Stimulated activated CD4-positive, alpha-beta T cell treated with anti-CD3 and anti-CD28 coated beads, Interleukin-4, amount 100 ng/mL, for 1 hour (primary cell): ENCODE measurements at regions not wholly inside any gene's neighbourhood (a gene's known extent, or its start where the extent isn't known, plus 50 kb on each side); places are given as distances from the start of the nearest gene placed in this dataset.
"Not testable (repeated sequence)": the region's sequence is repeated elsewhere in the genome, so short reads cannot be mapped to it uniquely, and the experiment has no call there.

ENCODE experiments used
- DNase-seq: peaks from one replicate; pipeline ENCODE4 v3.0.0-alpha.2; 2020

DNA sequence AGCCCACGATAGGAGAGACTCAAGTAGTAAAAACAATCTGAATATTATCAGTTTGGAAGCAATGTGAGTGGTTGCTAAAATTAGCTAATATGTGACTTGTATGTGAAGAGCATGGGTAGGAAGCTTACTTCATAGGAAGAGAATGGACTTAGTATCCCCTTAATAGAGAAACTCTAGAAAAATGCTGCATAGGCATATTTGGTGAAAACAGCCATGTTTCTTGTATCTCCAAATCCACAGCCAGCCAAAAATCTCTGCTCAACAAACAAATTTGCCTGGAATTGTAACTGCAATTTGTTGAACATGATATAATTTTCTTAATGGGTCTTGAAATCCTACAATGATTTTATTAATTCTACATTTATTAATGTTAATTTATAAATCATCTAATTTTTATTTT is 1252.9 kb upstream of the TMEM132C start:
- no peak for DNase-seq

- DNase-seq: no peak
Observed at GRCh38 chr12:127024791-127025190, 1242.2 kb upstream of the TMEM132C start.

DNA sequence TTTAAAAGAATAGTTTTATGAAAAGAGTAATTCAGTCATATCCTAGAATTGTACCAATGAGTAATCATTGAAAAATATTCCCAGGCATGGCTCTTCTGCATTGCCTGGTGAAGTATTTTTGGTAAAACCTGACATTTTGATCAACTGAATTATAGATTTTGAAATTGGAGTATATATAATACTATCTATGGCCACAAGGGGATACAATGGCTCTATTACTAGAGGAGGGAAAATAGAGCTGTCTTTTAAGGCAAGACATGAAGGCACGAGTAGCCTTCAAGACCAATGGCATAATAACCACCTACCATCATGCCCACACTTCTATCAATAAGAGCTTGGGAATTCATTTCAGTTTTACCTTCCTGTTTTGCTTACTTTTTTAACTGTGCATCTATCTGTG is 1241.4 kb upstream of the TMEM132C start:
- DNase-seq: no peak

DNA sequence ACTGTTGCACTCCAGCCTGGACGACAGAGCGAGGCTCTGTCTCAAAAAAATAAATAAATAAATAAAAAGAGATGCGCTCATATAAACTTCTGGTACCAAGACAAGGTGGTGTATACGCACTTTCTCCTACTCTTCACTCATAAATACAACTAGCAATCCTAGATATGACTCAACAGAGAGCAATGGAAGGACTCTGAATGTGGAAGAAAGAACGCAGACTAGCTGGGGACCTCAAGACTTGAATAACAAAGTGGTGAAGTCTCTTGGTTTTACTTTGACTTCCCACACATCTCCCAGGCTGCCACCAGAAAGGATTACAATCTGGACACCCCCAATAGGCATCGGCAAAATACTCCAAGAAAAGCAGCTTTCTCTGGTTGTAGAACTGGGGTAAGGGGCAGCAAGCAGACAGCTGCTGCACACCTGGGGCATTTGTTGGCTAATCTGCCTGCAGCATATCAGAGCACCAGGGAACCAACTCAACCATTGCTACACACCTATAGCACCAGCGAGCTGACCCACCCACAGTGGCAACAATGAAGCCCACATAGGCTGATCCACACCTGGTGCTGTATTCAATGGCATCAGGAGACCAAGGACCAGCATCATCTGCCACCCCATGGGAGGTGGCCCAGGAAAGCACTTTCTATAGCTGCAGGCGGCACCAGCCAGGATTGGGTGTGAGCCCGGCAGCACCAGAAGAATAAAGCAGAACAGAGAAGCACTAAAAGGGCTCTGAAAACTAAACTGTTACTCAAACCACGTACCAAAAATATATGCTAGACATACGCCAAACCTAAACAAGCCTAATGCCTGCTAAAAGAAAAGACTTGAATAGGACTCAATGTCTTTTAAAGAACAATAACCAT is 1231.7 kb upstream of the TMEM132C start:
- DNase-seq: no peak

- DNase-seq: no peak
Observed at GRCh38 chr12:127038152-127038551, 1228.8 kb upstream of the TMEM132C start.

GRCh38 chr12:127038761-127039160 is 1228.2 kb upstream of the TMEM132C start:
- DNase-seq: no peak

DNA sequence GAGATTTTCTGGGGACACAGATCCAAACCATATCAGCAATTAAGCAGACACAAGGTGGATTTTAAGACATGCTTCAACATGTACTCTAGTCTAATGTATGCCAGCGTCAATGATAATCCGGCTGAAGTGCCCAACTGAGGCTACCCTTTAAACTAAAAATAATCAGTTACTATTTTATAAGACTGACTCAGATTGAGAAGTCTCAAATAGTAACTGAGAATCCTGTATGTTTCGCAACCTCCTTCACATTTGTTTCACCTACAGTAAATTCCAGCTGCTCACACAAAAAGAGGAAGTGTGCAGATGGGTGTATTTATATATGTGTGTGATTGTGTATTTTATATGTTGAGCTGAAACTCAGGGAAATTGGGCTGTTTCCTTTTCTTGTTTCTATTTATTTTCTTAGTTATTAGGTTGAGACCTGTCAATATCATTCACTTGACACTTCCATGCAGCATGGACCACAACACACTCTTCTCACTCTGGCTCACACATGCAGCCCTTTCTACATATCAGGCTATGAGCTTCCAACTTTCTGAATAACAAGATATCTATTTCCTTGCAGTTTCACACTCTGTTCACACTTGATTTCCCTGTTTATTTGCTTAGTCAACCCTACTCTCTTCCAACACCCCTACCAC is 1224.9 kb upstream of the TMEM132C start:
- no peak for DNase-seq

DNA sequence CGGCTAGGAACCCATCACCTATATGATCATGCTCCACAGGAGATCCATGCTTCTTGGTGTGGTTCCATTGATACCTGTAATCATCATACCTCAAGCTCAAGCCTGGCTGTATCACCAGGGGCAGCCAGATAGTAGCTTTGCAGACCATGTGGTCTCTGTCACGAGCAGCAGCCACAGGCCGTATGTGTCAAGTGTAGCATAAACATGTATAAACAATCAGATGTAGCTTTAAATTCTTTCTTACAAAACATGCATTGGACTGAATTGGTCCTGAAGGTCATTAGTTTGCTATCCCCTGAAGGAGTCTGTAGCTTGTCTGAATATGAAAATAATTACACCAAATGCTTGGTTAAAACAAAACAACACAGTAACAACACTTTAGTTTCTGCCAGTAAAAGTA is 1223.2 kb upstream of the TMEM132C start:
- DNase-seq: no peak

DNA sequence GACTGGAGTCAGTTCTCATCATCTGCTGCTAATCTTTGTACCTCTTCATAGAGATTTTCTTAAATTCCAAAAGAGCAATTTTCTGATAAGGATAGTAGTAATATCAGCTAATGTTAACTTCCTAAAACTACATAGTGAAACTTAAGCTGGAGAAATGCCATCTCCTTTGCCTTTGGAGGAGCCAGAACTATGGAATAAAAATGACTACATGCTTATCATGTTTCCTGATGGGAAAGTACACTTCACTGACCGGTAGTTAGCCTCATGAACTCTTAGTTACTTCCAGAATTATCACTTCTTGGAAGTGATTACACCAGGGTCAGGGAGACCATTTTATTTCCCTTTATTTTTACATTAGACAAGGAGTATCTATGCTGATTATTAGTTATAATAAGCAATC is 1222.1 kb upstream of the TMEM132C start:
- no peak for DNase-seq

GRCh38 chr12:127046467-127046866 is 1220.5 kb upstream of the TMEM132C start:
- DNase-seq: no peak

- no peak for DNase-seq
Observed at GRCh38 chr12:127048057-127048456, 1218.9 kb upstream of the TMEM132C start.

DNA sequence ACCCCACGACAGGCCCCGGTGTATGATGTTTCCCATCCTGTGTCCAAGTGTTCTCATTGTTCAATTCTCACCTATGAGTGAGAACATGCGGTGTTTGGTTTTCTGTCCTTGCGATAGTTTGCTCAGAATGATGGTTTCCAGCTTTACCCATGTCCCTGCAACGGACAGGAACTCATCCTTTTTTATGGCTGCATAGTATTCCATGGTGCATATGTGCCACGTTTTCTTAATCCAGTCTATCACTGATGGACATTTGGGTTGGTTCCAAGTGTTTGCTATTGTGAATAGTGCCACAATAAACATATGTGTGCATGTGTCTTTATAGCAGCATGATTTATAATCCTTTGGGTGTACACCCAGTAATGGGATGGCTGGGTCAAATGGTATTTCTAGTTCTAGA is 1218.4 kb upstream of the TMEM132C start:
- not testable (repeated sequence) for DNase-seq

GRCh38 chr12:127051139-127051538 is 1215.8 kb upstream of the TMEM132C start:
- no peak for DNase-seq

DNA sequence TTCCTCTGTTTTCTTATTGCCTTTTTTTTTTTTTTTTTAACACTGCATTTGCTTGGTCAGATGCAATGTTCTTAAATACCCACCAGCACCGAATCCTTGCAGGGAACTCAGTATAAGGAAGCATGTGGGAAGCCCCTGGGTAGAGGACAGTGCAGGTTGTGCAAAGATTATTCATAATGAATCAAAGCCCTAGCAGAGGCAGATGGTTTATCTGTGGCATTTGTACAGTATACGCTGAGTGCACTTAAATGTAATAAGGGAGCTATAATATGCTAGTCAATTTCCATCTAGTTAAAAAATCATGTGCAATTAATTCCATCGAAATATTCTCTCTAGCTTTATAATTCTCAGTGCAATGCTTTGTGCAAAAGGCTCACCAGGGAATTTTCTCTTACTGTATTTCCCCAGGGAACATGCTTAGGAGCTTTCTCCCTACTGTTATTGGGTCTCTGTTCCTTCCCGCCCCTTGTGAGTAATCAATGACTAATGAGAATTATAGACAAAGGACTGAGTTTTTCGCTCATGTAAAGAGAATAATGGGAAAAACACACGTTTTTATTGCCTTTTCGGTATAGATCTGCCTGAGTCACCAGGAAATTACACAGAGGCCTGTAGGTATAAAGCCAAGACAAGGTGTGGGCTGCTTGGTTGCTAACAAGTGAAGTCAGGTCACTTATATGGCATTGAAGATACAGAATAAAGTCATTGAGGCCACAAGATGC is 1214.3 kb upstream of the TMEM132C start:
- DNase-seq: no peak

DNA sequence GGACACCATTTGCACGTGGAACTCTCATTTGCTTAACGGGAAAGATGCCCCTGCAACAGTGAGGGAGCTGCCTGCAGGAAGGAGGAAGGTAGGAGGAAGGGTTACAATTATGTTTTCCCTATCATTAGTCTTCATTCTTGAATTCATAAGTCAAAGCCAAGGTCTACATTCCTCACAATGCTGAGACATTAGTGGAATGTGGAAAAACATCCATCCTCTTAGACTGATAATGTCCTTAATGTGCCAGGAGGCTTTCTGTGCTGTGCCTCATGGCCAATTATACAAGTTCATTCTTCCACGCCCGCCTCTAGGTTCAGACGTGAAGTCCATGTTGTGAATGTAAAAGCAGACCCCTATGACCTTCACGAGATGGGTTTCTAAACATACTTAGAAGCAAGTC is 1212.4 kb upstream of the TMEM132C start:
- no peak for DNase-seq

- no peak for DNase-seq
Observed at GRCh38 chr12:127060310-127060847, 1206.6 kb upstream of the TMEM132C start.

- DNase-seq: no peak
Observed at GRCh38 chr12:127060933-127061332, 1206.0 kb upstream of the TMEM132C start.

DNA sequence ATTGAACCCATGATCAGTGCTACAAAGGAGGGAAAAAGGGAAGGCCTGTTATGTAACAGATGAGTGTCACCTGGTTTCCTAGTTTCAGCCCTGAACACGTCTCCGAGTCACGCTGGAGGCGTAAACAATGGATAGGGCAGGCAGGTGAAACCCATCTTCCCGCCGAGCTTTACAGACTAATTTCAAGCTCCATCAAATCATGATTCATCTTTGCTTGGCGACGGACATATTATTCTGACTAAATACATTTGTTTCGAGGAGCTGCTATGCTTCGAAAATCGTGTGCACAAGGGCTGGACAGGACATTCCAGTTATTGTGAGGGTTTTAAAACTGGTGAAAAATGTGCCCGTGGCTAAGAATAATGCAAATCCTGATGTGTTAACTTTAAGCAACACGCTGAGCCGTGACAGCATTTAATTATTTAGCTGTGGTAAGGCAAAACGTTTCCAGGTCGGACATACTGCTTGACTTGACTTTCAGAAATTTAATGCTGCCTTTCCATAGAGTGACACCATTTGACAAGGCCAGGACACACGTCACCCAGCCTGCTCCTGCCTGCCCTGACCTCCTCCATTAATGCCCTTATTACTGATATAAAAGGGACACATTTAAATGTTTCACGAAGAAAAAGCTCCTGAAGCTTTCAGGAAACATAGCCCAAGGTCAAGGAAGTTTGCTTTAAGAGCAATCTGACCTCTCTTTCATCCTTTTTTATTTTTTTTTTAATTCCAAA is 1203.5 kb upstream of the TMEM132C start:
- DNase-seq: no peak

GRCh38 chr12:127064207-127064606 is 1202.8 kb upstream of the TMEM132C start:
- DNase-seq: no peak

DNA sequence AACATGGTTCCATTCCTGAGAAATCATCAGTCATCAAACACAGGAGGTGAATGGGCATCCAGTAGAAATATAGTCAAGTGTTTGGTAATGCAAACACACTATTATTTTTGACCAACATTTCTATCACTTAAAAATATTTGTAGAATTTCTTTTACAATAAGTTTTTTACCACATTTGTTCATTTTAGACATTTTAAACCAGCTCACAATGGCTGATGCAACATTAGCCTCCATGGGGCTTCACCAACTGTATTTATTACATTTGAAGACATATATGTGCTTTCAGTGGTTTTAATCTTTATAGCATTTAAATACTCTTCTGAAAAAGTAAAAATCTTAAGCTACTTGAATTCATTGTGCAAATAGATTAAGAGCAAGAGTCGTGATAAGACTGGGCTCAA is 1201.4 kb upstream of the TMEM132C start:
- no peak for DNase-seq

DNA sequence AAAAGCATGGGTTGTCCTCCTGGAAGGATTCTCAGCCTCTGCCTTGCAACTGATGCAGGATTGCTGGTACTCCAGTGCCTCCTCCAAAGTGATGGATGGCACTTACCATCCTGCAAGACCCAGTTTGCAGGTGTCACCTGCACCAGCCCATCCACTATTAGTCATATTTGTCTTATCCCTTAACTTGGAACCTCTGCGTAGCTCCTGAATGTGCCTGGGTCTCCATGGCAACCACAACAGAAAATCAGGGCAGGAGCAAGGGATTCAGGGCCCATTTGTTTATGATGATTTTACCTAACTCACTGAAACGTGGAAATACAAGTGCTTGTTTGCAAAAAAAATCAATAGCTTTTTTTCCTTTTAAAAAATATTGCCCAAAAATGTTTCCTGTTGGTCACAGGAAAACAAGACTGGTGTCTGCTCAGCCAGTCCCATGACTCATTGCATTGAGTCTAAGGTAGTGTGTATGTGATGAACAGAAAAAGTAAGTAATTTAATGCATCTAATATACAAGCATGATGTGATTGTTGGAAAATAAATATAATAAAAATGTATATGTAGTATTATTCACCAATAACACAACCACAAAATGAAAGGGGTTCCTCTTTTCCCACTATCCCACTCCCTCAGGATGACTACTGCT is 1196.3 kb upstream of the TMEM132C start:
- no peak for DNase-seq

GRCh38 chr12:127074161-127074560 is 1192.8 kb upstream of the TMEM132C start:
- DNase-seq: no peak
